ENCODE measurements at regions not wholly inside any gene's neighbourhood (a gene's known extent, or its start where the extent isn't known, plus 50 kb on each side); places are given as distances from the start of the nearest gene placed in this dataset.

- TF ChIP-seq CTCF (IDR thresholded peaks at IDR 0.05; ENCODE audit: poor library complexity) (no peak), EZH2 (IDR thresholded peaks at IDR 0.05; ENCODE audit: borderline replicate concordance) (no peak)
Measured at GRCh38 chr11:95294701-95295100, 63.7 kb upstream of the SESN3 start.
